Dermis microvascular lymphatic vessel endothelial cell (primary cell): ENCODE measurements at regions not wholly inside any gene's neighbourhood (a gene's known extent, or its start where the extent isn't known, plus 50 kb on each side); places are given as distances from the start of the nearest gene placed in this dataset.
"Not testable (repeated sequence)": the region's sequence is repeated elsewhere in the genome, so short reads cannot be mapped to it uniquely, and the experiment has no call there.

Experiments
- DNase-seq, 2 donors: peaks; one replicate each; pipeline versions ENCODE4 v3.0.0 to v3.0.0-alpha.2; 2010; ENCODE audit warnings: low read depth in 2 of 2

DNA sequence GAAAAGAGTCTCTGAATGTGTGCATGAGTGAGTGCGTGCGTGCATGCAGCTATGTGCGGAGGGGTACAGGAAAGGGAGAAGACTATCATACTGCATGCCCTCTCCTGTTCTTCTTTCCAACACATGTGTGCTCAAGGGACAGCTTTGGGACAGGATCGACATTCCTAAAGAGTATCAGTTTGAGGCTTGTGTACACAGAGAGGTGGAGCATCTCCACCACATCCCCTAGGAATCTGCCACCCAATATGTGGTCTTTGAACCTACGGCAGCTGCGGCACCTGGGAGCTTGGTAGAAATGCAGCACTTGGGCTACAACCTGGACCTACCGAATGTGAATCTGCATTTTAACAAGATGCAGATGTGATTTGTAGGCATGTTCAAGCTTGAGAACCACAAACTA, 132.3 kb upstream of the GLRA1 start:
- no peak for DNase-seq

DNA sequence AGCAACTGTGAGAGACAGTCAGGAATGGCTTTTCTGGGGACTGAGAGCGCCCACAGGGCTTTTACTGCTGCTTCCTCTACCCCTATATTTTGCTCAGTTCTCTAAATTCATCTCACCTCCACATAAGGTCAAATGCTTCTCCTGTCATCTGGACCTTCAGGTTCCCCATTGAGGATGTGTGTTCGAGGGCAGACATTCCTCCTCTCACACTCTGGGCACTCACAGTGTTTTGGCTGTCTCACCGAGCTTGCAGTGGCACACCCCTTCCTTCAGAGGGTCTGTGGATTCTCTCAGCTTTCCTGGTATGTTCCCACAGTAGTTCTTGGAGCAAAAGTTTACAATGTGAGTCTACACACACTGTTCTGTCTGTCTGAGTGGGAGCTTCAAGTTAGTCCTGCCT, 127.8 kb upstream of the GLRA1 start:
- DNase-seq = no peak

- no peak for DNase-seq
These were observed 127.1 kb upstream of the GLRA1 start for GRCh38 chr5:152051499-152052454.

GRCh38 chr5:152046361-152046760, 121.7 kb upstream of the GLRA1 start:
- DNase-seq = no peak

DNA sequence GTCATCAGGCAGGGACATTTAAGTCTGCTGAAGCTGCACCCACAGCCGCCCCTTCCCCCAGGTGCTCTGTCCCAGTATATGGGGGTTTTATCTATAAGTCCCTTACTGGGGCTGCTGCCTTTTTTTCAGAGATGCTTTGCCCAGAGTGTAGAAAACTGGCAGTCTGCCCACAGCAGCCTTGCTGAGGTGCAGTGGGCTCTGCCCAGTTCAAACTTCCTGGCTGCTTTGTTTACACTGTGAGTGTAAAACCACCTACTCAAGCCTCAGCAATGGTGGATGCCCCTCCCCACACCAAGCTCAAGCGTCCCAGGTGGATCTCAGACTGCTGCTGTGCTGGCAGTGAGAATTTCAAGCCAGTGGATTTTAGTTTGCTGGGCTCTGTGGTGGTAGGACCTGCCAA, 114.2 kb upstream of the GLRA1 start:
- not testable (repeated sequence) for DNase-seq

GRCh38 chr5:152026328-152027024, 101.8 kb upstream of the GLRA1 start:
- DNase-seq = not testable (repeated sequence)

GRCh38 chr5:152016421-152016820, 91.8 kb upstream of the GLRA1 start:
- DNase-seq = no peak

DNA sequence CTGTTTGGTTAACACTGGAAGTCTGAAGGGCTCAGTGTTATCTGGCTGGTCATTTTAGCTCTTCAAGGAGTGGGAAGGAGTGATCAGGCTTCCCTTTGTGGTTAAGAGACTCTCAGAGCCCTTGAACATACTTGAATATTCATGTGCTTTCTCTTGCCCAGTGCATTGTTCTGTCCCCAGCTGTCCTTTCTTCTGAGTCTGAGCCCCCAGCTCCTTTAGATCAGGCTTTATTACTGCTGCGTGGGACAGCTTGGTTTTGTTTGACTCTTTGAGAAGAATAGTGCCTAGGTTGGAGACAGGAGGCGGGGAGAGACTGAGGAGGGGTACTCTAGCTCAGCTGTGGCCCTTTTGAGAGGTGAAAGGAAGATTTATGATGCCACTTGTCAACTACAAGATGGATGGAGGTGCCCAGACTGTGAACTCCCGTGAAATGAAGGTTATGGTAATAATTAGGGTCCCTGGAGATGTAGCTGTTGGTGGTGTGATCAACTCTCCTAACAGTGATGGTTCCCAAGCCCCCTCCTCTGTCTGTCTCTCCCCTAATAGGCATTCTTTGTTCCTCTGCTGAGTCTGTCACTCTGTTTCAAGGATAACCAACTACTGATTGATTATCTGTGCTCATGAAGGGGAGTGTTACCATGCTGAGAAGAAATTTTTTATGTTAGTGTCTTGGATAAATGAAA, 83.1 kb upstream of the GLRA1 start:
- no peak for DNase-seq

- DNase-seq = no peak
These were observed 79.4 kb upstream of the GLRA1 start for GRCh38 chr5:152004095-152004494.
